ENCODE measurements at regions not wholly inside any gene's neighbourhood (a gene's known extent, or its start where the extent isn't known, plus 50 kb on each side); places are given as distances from the start of the nearest gene placed in this dataset.

DNA sequence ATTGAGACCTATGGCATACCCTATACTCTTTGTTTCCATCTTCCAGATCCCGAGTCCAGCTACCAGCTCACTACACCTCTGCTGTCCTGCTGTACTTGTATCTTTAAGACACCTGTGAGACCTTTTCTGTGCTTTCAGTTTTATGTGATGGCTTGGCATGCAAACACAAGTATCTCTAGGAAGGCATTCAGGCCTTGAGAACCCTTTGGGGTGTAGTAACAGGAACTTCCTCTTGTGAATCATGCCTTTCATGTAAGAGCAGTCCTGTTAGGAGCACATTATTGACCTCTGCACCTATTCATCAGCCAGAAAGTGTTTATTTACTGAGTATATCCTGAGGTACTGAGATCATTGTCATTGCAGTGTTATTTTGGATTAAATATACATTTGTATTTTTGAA, 87.0 kb upstream of the HTR2A start:
- Histone ChIP-seq H3K9me3 (ENCODE audit: low read depth) (no peaks in the 10 kb centered on the region), H3K4me1 (ENCODE audit: insufficient read depth) (peaks cover 23% of the 10 kb centered on the region), H3K36me3 (ENCODE audit: low read depth) (no peaks in the 10 kb centered on the region), H3K9me2 (ENCODE audit: insufficient read depth) (no peaks in the 10 kb centered on the region), H3K4me2 (ENCODE audit: unreplicated experiment) (no peak overlapping the region), H3K4me3 (no peak overlapping the region), H3K27me3 (replicated peaks; ENCODE audit: insufficient read depth) (no peaks in the 10 kb centered on the region), H4K20me1 (ENCODE audit: insufficient read depth) (no peaks in the 10 kb centered on the region), H3K9ac (no peak overlapping the region), H3F3A (ENCODE audit: insufficient read depth) (peaks cover 11% of the 10 kb centered on the region; the same call in 1 of the 2 replicates), H2AFZ (no peak overlapping the region), H3K79me2 (ENCODE audit: insufficient read depth) (no peaks in the 10 kb centered on the region), H3K27ac (no peak overlapping the region)
- DNase-seq: peak; percentile 28
- no peak for TF ChIP-seq EZH2 (IDR thresholded peaks at IDR 0.05; ENCODE audit: insufficient read depth, poor library complexity, severe bottlenecking)
- TF ChIP-seq EZH2phosphoT487 (IDR thresholded peaks at IDR 0.05; ENCODE audit: insufficient read depth, low read depth): no peak
- WGBS, 2 experiments (ENCODE audit: low coverage in 1 of 2, low lambda C conversion rate in 2 of 2, missing lambda C conversion rate in 2 of 2): 100% methylated on average over 1 of the region's 1 CpG
- in situ Hi-C loops (cut with MboI): no loop called here

DNA sequence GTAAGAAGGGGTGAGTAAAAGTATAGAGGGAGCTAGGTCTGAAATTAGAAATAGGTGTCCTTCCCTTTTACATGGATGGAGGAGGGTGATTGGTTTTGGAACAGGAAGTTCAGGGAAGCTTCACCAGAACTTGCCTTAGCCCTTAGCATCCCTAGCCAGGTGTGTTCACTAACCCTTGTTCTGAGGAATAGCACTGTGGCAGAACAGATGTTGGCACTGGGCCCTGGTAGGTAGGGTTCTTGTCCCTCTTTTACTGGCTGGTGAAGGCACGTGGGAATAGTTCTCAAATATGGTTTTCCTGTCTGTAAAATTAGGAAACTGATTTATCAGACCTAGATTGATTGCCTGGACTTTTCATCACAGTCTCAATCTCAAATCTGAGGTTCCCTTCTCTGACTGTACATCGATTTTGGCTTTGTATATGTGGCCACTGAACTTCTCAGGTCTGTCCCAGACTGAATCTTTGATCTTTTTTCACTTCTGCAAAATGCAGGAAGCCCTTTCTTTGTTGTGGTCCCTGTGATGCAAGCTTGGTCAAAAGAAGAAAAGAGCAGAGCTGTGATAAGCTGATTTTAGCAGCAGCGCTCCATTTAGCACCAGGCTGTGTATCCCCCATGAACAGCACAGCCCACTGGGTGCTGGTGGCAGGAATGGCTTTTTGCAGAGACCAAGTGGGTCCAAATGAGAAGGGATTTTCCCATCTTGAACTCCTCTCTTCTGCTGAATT, 86.2 kb upstream of the HTR2A start:
- H3K9me2 ChIP-seq (ENCODE audit: insufficient read depth): no peaks in the 10 kb centered on the region
- H4K20me1 ChIP-seq (ENCODE audit: insufficient read depth): no peaks in the 10 kb centered on the region
- WGBS, 2 experiments (ENCODE audit: low coverage in 1 of 2, low lambda C conversion rate in 2 of 2, missing lambda C conversion rate in 2 of 2): 71 to 73% methylated on average over 3 of the region's 3 CpGs
- peaks cover 23% of the 10 kb centered on the region for H3K4me1 ChIP-seq (ENCODE audit: insufficient read depth)
- H3K4me3 ChIP-seq: no peak overlapping the region
- H3K27ac ChIP-seq: no peak overlapping the region
- H3K27me3 ChIP-seq (replicated peaks; ENCODE audit: insufficient read depth): no peaks in the 10 kb centered on the region
- H3F3A ChIP-seq (ENCODE audit: insufficient read depth): peaks cover 11% of the 10 kb centered on the region; the same call in 1 of the 2 replicates
- no peaks in the 10 kb centered on the region for H3K79me2 ChIP-seq (ENCODE audit: insufficient read depth)
- TF ChIP-seq EZH2phosphoT487 (IDR thresholded peaks at IDR 0.05; ENCODE audit: insufficient read depth, low read depth) (no peak), EZH2 (IDR thresholded peaks at IDR 0.05; ENCODE audit: insufficient read depth, poor library complexity, severe bottlenecking) (no peak)
- no peak overlapping the region for H3K9ac ChIP-seq
- H3K9me3 ChIP-seq (ENCODE audit: low read depth): no peaks in the 10 kb centered on the region
- no peak overlapping the region for H2AFZ ChIP-seq
- in situ Hi-C loops (cut with MboI): no loop called here
- no peaks in the 10 kb centered on the region for H3K36me3 ChIP-seq (ENCODE audit: low read depth)
- no peak for DNase-seq
- H3K4me2 ChIP-seq (ENCODE audit: unreplicated experiment): no peak overlapping the region

DNA sequence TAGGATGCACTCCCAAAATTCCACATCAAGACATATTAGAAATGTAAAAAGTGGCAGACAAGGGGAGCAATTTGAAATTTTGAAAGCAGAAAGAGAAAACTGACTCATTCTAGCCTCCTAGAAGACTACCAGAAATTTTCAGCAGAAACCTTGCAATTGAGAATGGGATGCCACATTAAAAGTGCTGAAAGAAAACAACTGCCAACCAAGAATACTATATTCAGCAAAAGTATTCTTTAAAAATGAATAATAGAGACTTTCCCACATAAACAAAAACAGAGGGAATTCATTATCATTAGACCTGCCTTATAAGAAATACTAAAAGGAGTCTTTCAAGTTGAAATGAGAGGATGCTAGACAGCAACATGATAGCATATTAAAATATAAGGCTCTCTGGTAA, 78.3 kb upstream of the HTR2A start:
- H3K27me3 ChIP-seq (replicated peaks; ENCODE audit: insufficient read depth): no peaks in the 10 kb centered on the region
- no peaks in the 10 kb centered on the region for H4K20me1 ChIP-seq (ENCODE audit: insufficient read depth)
- H3K9ac ChIP-seq: no peak overlapping the region
- no peaks in the 10 kb centered on the region for H3K36me3 ChIP-seq (ENCODE audit: low read depth)
- no peak overlapping the region for H3K4me3 ChIP-seq
- no peak overlapping the region for H3K27ac ChIP-seq
- no peaks in the 10 kb centered on the region for H3K9me2 ChIP-seq (ENCODE audit: insufficient read depth)
- in situ Hi-C loops (cut with MboI): loop anchor here (10.0 kb wide), 1 partner anchor 620 kb away; no protein-coding TSS in a partner anchor
- no peaks in the 10 kb centered on the region for H3K9me3 ChIP-seq (ENCODE audit: low read depth)
- H2AFZ ChIP-seq: no peak overlapping the region
- no peaks in the 10 kb centered on the region for H3F3A ChIP-seq (ENCODE audit: insufficient read depth)
- H3K4me2 ChIP-seq (ENCODE audit: unreplicated experiment): no peak overlapping the region
- no peak for TF ChIP-seq EZH2 (IDR thresholded peaks at IDR 0.05; ENCODE audit: insufficient read depth, poor library complexity, severe bottlenecking)
- no peak for TF ChIP-seq EZH2phosphoT487 (IDR thresholded peaks at IDR 0.05; ENCODE audit: insufficient read depth, low read depth)
- no peaks in the 10 kb centered on the region for H3K79me2 ChIP-seq (ENCODE audit: insufficient read depth)
- no peak for DNase-seq
- no peaks in the 10 kb centered on the region for H3K4me1 ChIP-seq (ENCODE audit: insufficient read depth)

DNA sequence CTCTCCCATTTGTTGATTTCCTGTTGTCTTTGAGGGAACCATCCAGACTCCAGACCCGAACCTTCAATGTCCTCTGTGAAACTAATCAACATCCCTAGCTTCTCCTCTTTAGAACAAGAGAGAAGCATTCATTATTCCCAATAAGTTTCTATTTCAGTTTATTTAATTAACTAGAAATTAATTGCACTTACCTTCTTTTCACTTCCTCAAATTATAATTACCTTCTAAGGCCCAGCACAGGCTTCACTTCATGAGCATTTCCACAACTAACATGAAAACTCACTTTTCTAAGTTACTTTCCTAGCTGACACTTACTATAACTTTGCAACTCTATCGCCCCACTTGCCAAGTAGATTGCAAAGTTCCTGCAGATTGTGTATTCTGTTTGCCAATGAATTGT, 71.6 kb upstream of the HTR2A start:
- Histone ChIP-seq H3K9me2 (ENCODE audit: insufficient read depth) (no peaks in the 10 kb centered on the region), H3K9me3 (ENCODE audit: low read depth) (no peaks in the 10 kb centered on the region), H4K20me1 (ENCODE audit: insufficient read depth) (no peaks in the 10 kb centered on the region), H3K4me1 (ENCODE audit: insufficient read depth) (peaks cover 6% of the 10 kb centered on the region; the same call in 1 of the 2 replicates), H3K4me2 (ENCODE audit: unreplicated experiment) (no peak overlapping the region), H3K27me3 (replicated peaks; ENCODE audit: insufficient read depth) (no peaks in the 10 kb centered on the region), H3K79me2 (ENCODE audit: insufficient read depth) (no peaks in the 10 kb centered on the region), H3K27ac (no peak overlapping the region), H3K36me3 (ENCODE audit: low read depth) (no peaks in the 10 kb centered on the region), H2AFZ (no peak overlapping the region), H3K9ac (no peak overlapping the region), H3K4me3 (no peak overlapping the region), H3F3A (ENCODE audit: insufficient read depth) (peaks cover 9% of the 10 kb centered on the region; the same call in 1 of the 2 replicates)
- WGBS, 2 experiments (ENCODE audit: low coverage in 1 of 2, low lambda C conversion rate in 2 of 2, missing lambda C conversion rate in 2 of 2): 96 to 98% methylated on average over 2 of the region's 2 CpGs
- no peak for DNase-seq
- in situ Hi-C loops (cut with MboI): no loop called here
- TF ChIP-seq EZH2phosphoT487 (IDR thresholded peaks at IDR 0.05; ENCODE audit: insufficient read depth, low read depth): no peak
- no peak for TF ChIP-seq EZH2 (IDR thresholded peaks at IDR 0.05; ENCODE audit: insufficient read depth, poor library complexity, severe bottlenecking)
